ENCODE measurements at regions not wholly inside any gene's neighbourhood (a gene's known extent, or its start where the extent isn't known, plus 50 kb on each side); places are given as distances from the start of the nearest gene placed in this dataset.

- WGBS (ENCODE audit: low lambda C conversion rate): 1% methylated on average over 3 of the region's 3 CpGs
- POLR2A ChIA-PET: no interaction called here
- FAIRE-seq (no peak), DNase-seq (ENCODE audit: low spot score) (no peak), ATAC-seq (no peak)
- CTCF ChIA-PET (ENCODE audit: low intra/inter-chr PET ratio, low total read pairs): no interaction called here
- Histone ChIP-seq H3K9ac (ENCODE audit: insufficient read depth, low read depth, low read length) (no peak overlapping the region), H3K36me3 (replicated peaks in 1 of 2; ENCODE audit: control insufficient read depth in 1 of 2, insufficient read depth in 2 of 2, low read length in 2 of 2) (no peaks in the 10 kb centered on the region), H4K20me1 (ENCODE audit: insufficient read depth, low read length) (no peaks in the 10 kb centered on the region), H3K4me3 (replicated peaks in 1 of 3; ENCODE audit: insufficient read depth in 1 of 3, low read depth in 2 of 3, low read length in 3 of 3) (no peak overlapping the region), H2AFZ (ENCODE audit: low read length) (no peak overlapping the region), H3K9me3 (ENCODE audit: low read length) (peaks cover 5% of the 10 kb centered on the region), H3K79me2 (ENCODE audit: insufficient read depth, low read length) (no peaks in the 10 kb centered on the region), H3K4me2 (ENCODE audit: low read depth, low read length) (no peak overlapping the region), H3K27me3 (ENCODE audit: control insufficient read depth in 1 of 2, insufficient read depth in 2 of 2, low read length in 2 of 2) (no peaks in the 10 kb centered on the region), H3K27ac (ENCODE audit: extremely low read length, insufficient read depth, low read length) (no peak overlapping the region), H3K4me1 (ENCODE audit: insufficient read depth, low read length) (no peaks in the 10 kb centered on the region)
- in situ Hi-C loops (cut with HindIII; ENCODE audit: extremely low pct_ligation_motif_present, low pct_unique_long_range_greater_than_20kb) (no loop called here), intact Hi-C loops (cut with micrococcal nuclease; ENCODE audit: unreplicated experiment) (no loop called here)
- TF ChIP-seq ZNF333 (CRISPR knock-in tag; IDR thresholded peaks at IDR 0.05; ENCODE audit: borderline replicate concordance): no peak
- no peak for TF ChIP-seq IRF9 (CRISPR knock-in tag; IDR thresholded peaks at IDR 0.05; ENCODE audit: borderline replicate concordance)
- no peak for TF ChIP-seq E2F2 (CRISPR knock-in tag; IDR thresholded peaks at IDR 0.05; ENCODE audit: borderline replicate concordance)
- no peak for TF ChIP-seq RARG (CRISPR knock-in tag; IDR thresholded peaks at IDR 0.05; ENCODE audit: low read depth)
- no peak for TF ChIP-seq ZNF724P (CRISPR knock-in tag; IDR thresholded peaks at IDR 0.05; ENCODE audit: borderline replicate concordance)
- TF ChIP-seq ZBTB8A (CRISPR knock-in tag; IDR thresholded peaks at IDR 0.05; ENCODE audit: borderline replicate concordance, low read depth): no peak
- TF ChIP-seq CBX2 (IDR thresholded peaks at IDR 0.05; ENCODE audit: low read depth, low read length): no peak
- no peak for TF ChIP-seq CBX2 (CRISPR knock-in tag; IDR thresholded peaks at IDR 0.05; ENCODE audit: low read depth)
- no peak for TF ChIP-seq ETS1 (CRISPR knock-in tag; IDR thresholded peaks at IDR 0.05)
- TF ChIP-seq ZNF747 (CRISPR knock-in tag; IDR thresholded peaks at IDR 0.05; ENCODE audit: borderline replicate concordance): no peak
- TF ChIP-seq ZNF891 (CRISPR knock-in tag; IDR thresholded peaks at IDR 0.05): no peak
- no peak for TF ChIP-seq CHD4 (IDR thresholded peaks at IDR 0.05; ENCODE audit: borderline replicate concordance, low read length)
- TF ChIP-seq ZMAT5 (CRISPR knock-in tag; IDR thresholded peaks at IDR 0.05; ENCODE audit: borderline replicate concordance, low read depth): no peak
- no peak for TF ChIP-seq PPARG (CRISPR knock-in tag; conservative IDR thresholded peaks at IDR 0.05)
- BruUV-seq (replicated peaks): no TSS peak
Measured at GRCh38 chr5:101539315-101539714, 636.2 kb upstream of the ST8SIA4 start.
